ENCODE measurements at regions not wholly inside any gene's neighbourhood (a gene's known extent, or its start where the extent isn't known, plus 50 kb on each side); places are given as distances from the start of the nearest gene placed in this dataset.

DNA sequence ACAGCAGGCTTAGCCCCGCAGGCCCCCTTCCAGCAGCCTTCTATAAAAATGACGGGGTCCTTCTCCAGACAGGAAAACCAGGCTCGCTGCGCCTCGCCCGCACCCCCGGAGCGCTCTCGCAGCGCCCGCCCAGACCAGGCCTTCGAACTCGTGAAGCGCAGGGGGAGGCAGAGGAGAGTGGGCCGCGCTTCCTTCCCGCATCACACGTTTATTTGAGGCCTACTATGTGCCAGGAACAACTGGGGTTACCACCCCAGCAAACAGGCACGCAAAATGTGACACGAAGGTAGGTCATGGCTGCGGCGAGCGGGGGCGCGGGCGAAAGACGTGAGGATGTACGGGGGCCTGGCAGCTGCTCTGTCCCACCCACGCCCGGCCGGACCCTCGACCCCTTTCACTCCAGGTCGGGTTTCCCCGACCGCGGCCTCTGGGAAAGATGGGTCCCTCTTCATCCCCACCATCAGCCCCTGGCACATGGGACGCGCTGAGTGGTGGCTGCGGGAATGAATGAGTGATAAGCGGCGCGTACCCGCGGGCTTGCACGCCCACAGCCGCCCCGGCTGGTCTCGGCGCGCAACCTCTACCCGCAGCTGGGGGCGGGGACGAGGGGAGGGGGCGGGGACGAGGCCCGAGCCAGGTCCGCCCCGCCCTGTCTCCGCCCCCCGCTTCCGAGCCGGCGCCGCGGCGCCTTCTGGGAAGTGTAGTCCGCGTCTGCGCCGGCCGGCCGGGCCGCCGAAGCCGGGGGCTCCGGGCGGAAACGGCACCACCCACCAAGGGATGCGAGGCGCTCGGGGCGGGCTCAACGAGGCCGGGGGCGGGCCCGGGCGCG, 59.1 kb downstream of the ZNF467 start:
- Histone ChIP-seq H3K27me3 (ENCODE audit: insufficient read depth, low read length) (no peaks in the 10 kb centered on the region), H3K9me2 (ENCODE audit: low read depth, low read length) (no peaks in the 10 kb centered on the region), H3K4me3 (ENCODE audit: low read depth, low read length, poor library complexity, severe bottlenecking) (peak overlapping the region; percentile 82), H4K20me1 (ENCODE audit: insufficient read depth, low read length) (no peaks in the 10 kb centered on the region), H3K4me1 (ENCODE audit: insufficient read depth, low read length, severe bottlenecking) (peaks cover 14% of the 10 kb centered on the region), H3K36me3 (ENCODE audit: insufficient read depth, low read length) (no peaks in the 10 kb centered on the region; the same call in 1 of the 2 replicates), H3K27ac (ENCODE audit: low read depth, low read length, poor library complexity, severe bottlenecking) (no peak overlapping the region), H3K4me2 (ENCODE audit: low read length) (peak overlapping the region; percentile 68), H3F3A (ENCODE audit: insufficient read depth, low read length) (no peaks in the 10 kb centered on the region), H3K9me3 (ENCODE audit: low read length) (peaks cover 18% of the 10 kb centered on the region), H3K9ac (ENCODE audit: low read length) (peak overlapping the region; percentile 50; the same call in 1 of the 2 replicates), H3K79me2 (ENCODE audit: insufficient read depth, low read length) (no peaks in the 10 kb centered on the region), H2AFZ (ENCODE audit: low read length) (0 out of 2 replicates have a peak overlapping the region, but pooled peaks have one; percentile 10)
- TF ChIP-seq EZH2 (IDR thresholded peaks at IDR 0.05; ENCODE audit: borderline replicate concordance, low read length) (no peak), CTCF (IDR thresholded peaks at IDR 0.05; ENCODE audit: low read length) (no peak)

DNA sequence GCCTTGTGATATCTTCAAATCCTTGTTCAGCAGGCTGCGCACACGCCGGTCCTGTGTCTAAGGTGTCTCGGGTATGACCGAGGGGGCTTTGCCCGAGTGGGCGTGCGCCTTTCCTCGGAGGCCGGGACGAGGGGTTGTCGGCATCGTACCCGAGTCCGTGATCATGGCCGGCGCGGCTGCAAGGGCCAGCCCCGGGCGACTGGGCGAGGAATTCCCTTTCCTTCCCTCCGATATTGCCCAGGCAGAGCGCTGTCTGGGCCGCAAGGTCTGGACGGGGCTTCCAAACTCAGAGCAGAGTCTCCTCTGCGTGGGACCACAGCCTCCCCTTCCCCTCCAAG, 59.7 kb downstream of the ZNF467 start:
- H3K4me1 ChIP-seq (ENCODE audit: insufficient read depth, low read length, severe bottlenecking), result peaks cover 14% of the 10 kb centered on the region
- H3K27me3 ChIP-seq (ENCODE audit: insufficient read depth, low read length), result no peaks in the 10 kb centered on the region
- H3K9me2 ChIP-seq (ENCODE audit: low read depth, low read length), result no peaks in the 10 kb centered on the region
- H3K27ac ChIP-seq (ENCODE audit: low read depth, low read length, poor library complexity, severe bottlenecking), result no peak overlapping the region
- H3K4me3 ChIP-seq (ENCODE audit: low read depth, low read length, poor library complexity, severe bottlenecking), result no peak overlapping the region
- H4K20me1 ChIP-seq (ENCODE audit: insufficient read depth, low read length), result no peaks in the 10 kb centered on the region
- no peaks in the 10 kb centered on the region for H3F3A ChIP-seq (ENCODE audit: insufficient read depth, low read length)
- no peaks in the 10 kb centered on the region; the same call in 1 of the 2 replicates for H3K36me3 ChIP-seq (ENCODE audit: insufficient read depth, low read length)
- H3K4me2 ChIP-seq (ENCODE audit: low read length), result no peak overlapping the region
- TF ChIP-seq CTCF (IDR thresholded peaks at IDR 0.05; ENCODE audit: low read length) (no peak), EZH2 (IDR thresholded peaks at IDR 0.05; ENCODE audit: borderline replicate concordance, low read length) (no peak)
- H3K9me3 ChIP-seq (ENCODE audit: low read length), result peaks cover 20% of the 10 kb centered on the region
- no peak overlapping the region for H3K9ac ChIP-seq (ENCODE audit: low read length)
- H3K79me2 ChIP-seq (ENCODE audit: insufficient read depth, low read length), result no peaks in the 10 kb centered on the region
- H2AFZ ChIP-seq (ENCODE audit: low read length), result no peak overlapping the region

- no peaks in the 10 kb centered on the region for H3K9me2 ChIP-seq (ENCODE audit: low read depth, low read length)
- H3F3A ChIP-seq (ENCODE audit: insufficient read depth, low read length), result no peaks in the 10 kb centered on the region
- H3K4me1 ChIP-seq (ENCODE audit: insufficient read depth, low read length, severe bottlenecking), result peaks cover 14% of the 10 kb centered on the region
- peaks cover 20% of the 10 kb centered on the region for H3K9me3 ChIP-seq (ENCODE audit: low read length)
- H3K27me3 ChIP-seq (ENCODE audit: insufficient read depth, low read length), result no peaks in the 10 kb centered on the region
- TF ChIP-seq CTCF (IDR thresholded peaks at IDR 0.05; ENCODE audit: low read length), result no peak
- TF ChIP-seq EZH2 (IDR thresholded peaks at IDR 0.05; ENCODE audit: borderline replicate concordance, low read length), result no peak
- no peaks in the 10 kb centered on the region; the same call in 1 of the 2 replicates for H3K36me3 ChIP-seq (ENCODE audit: insufficient read depth, low read length)
- H3K27ac ChIP-seq (ENCODE audit: low read depth, low read length, poor library complexity, severe bottlenecking), result no peak overlapping the region
- no peaks in the 10 kb centered on the region for H4K20me1 ChIP-seq (ENCODE audit: insufficient read depth, low read length)
- no peaks in the 10 kb centered on the region for H3K79me2 ChIP-seq (ENCODE audit: insufficient read depth, low read length)
- H3K4me2 ChIP-seq (ENCODE audit: low read length), result no peak overlapping the region
- H2AFZ ChIP-seq (ENCODE audit: low read length), result no peak overlapping the region
- no peak overlapping the region for H3K9ac ChIP-seq (ENCODE audit: low read length)
- H3K4me3 ChIP-seq (ENCODE audit: low read depth, low read length, poor library complexity, severe bottlenecking), result no peak overlapping the region
Measured at GRCh38 chr7:149713061-149713730, 60.2 kb downstream of the ZNF467 start.
